Hepatocyte (in vitro differentiated cells): ENCODE measurements at regions not wholly inside any gene's neighbourhood (a gene's known extent, or its start where the extent isn't known, plus 50 kb on each side); places are given as distances from the start of the nearest gene placed in this dataset.

Source experiments
- DNase-seq: peaks from one replicate; pipeline ENCODE4 v3.0.0-alpha.2; 2016; ENCODE audit warnings: low spot score
- H2AFZ ChIP-seq: fragments of 200-600 bp; sonication (generic); 2 replicates; pipeline ENCODE4 v1.6.0; 2016; ENCODE audit warnings: antibody characterized with exemption, mild to moderate bottlenecking
- H3K27ac ChIP-seq: fragments of 200-600 bp; sonication (generic); 2 replicates; pipeline ENCODE4 v1.5.1; 2016; ENCODE audit warnings: mild to moderate bottlenecking
- H3K27me3 ChIP-seq: fragments of 200-600 bp; sonication (generic); 2 replicates; pipeline ENCODE4 v1.6.1; 2016
- H3K36me3 ChIP-seq: fragments of 200-600 bp; sonication (generic); replicated peaks from 2 replicates; pipeline ENCODE4 v1.5.1; 2016; ENCODE audit warnings: low read depth; ENCODE audit not compliant: insufficient read depth
- H3K4me1 ChIP-seq: fragments of 200-600 bp; sonication (generic); 2 replicates; pipeline ENCODE4 v1.5.1; 2016; ENCODE audit warnings: mild to moderate bottlenecking, moderate library complexity; ENCODE audit not compliant: insufficient read depth
- H3K4me2 ChIP-seq: fragments of 200-600 bp; sonication (generic); 2 replicates; pipeline ENCODE4 v1.6.0; 2016
- H3K4me3 ChIP-seq: fragments of 200-600 bp; sonication (generic); 2 replicates; pipeline ENCODE4 v1.5.1; 2016; ENCODE audit warnings: mild to moderate bottlenecking
- H3K79me2 ChIP-seq: fragments of 200-600 bp; sonication (generic); 2 replicates; pipeline ENCODE4 v1.6.0; 2017; ENCODE audit warnings: mild to moderate bottlenecking
- H3K9me2 ChIP-seq: fragments of 200-600 bp; sonication (generic); replicated peaks from 2 replicates; pipeline ENCODE4 v1.6.0; 2017; ENCODE audit warnings: mild to moderate bottlenecking; ENCODE audit not compliant: insufficient read depth
- H3K9me3 ChIP-seq: fragments of 200-600 bp; sonication (generic); 2 replicates; pipeline ENCODE4 v1.5.1; 2016; ENCODE audit warnings: low read depth, mild to moderate bottlenecking
- H4K20me1 ChIP-seq: fragments of 200-600 bp; sonication (generic); 2 replicates; pipeline ENCODE4 v1.6.0; 2016; ENCODE audit warnings: mild to moderate bottlenecking; ENCODE audit not compliant: insufficient read depth, poor library complexity, severe bottlenecking
- EZH2 ChIP-seq: fragments of 200-600 bp; sonication (generic); IDR thresholded peaks from 2 replicates; pipeline ENCODE4 v1.6.1; 2016; ENCODE audit warnings: antibody characterized with exemption, mild to moderate bottlenecking, borderline replicate concordance
- EZH2phosphoT487 ChIP-seq: fragments of 200-600 bp; sonication (generic); IDR thresholded peaks from one replicate; pipeline ENCODE4 v1.6.1; 2018; ENCODE audit warnings: antibody characterized with exemption, mild to moderate bottlenecking, low read depth, moderate library complexity; ENCODE audit not compliant: unreplicated experiment, severe bottlenecking
- WGBS: methylation state at CpG from one replicate; pipeline ENCODE4 v1.1.6; 2016; ENCODE audit warnings: low lambda C conversion rate; ENCODE audit errors: missing lambda C conversion rate; 5-methylcytosine and 5-hydroxymethylcytosine counted together
- TF ChIP-seq, protein P1 (sequence below): fragments of 200-600 bp; sonication (generic); IDR thresholded peaks from 2 replicates; pipeline ENCODE4 v1.5.1; 2016; ENCODE audit warnings: antibody characterized with exemption, mild to moderate bottlenecking; ENCODE audit not compliant: poor library complexity

DNA sequence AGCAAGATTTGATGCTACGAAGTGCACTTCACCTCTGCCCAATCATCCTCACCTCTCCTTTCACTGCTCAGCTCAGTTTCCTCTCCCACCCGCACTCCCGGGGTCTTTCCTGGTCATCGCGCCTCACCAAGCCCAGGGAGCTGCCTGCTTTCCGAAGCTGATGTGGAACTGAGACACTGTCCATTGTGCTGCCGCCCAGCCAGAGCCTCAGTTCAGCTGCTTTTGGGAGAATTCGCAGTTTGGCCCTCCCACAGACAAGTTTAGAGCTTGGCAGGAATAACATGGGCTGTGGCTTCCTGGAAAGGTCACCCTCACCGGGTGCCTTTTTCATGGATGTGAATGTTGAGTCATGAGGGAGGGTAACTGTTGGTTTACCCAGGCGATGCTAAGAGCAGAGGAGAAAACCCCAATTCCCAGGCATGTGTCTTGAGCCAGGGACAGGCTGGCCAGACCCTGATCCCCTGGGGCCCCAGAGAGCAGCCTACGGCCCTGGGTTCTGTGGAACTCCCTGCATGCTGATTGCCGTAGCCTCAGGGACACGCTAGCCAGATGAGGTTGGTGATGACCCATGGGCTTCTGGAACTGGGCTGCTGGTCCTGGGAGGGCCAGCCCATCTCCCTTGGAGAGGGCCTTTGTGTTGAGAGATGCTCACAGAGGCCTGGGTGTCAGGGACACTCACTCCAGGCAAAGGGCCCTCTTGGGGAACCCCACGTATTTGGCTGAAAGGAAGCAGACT lies 1687.5 kb downstream of the TP53TG3F start:
- WGBS, result 84% methylated on average over 14 of the region's 14 CpGs
- Histone ChIP-seq H3K36me3 (no peaks in the 10 kb centered on the region), H3K4me3 (no peak overlapping the region), H3K4me1 (no peaks in the 10 kb centered on the region), H4K20me1 (no peaks in the 10 kb centered on the region), H3K27ac (no peak overlapping the region), H3K79me2 (no peaks in the 10 kb centered on the region), H3K9me3 (no peaks in the 10 kb centered on the region), H2AFZ (no peak overlapping the region), H3K4me2 (no peak overlapping the region), H3K27me3 (no peaks in the 10 kb centered on the region), H3K9me2 (no peaks in the 10 kb centered on the region)
- TF ChIP-seq EZH2phosphoT487 (no peak), EZH2 (no peak)
- TF ChIP-seq, protein P1, sequence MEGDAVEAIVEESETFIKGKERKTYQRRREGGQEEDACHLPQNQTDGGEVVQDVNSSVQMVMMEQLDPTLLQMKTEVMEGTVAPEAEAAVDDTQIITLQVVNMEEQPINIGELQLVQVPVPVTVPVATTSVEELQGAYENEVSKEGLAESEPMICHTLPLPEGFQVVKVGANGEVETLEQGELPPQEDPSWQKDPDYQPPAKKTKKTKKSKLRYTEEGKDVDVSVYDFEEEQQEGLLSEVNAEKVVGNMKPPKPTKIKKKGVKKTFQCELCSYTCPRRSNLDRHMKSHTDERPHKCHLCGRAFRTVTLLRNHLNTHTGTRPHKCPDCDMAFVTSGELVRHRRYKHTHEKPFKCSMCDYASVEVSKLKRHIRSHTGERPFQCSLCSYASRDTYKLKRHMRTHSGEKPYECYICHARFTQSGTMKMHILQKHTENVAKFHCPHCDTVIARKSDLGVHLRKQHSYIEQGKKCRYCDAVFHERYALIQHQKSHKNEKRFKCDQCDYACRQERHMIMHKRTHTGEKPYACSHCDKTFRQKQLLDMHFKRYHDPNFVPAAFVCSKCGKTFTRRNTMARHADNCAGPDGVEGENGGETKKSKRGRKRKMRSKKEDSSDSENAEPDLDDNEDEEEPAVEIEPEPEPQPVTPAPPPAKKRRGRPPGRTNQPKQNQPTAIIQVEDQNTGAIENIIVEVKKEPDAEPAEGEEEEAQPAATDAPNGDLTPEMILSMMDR, result no peak
- DNase-seq, result no peak

DNA sequence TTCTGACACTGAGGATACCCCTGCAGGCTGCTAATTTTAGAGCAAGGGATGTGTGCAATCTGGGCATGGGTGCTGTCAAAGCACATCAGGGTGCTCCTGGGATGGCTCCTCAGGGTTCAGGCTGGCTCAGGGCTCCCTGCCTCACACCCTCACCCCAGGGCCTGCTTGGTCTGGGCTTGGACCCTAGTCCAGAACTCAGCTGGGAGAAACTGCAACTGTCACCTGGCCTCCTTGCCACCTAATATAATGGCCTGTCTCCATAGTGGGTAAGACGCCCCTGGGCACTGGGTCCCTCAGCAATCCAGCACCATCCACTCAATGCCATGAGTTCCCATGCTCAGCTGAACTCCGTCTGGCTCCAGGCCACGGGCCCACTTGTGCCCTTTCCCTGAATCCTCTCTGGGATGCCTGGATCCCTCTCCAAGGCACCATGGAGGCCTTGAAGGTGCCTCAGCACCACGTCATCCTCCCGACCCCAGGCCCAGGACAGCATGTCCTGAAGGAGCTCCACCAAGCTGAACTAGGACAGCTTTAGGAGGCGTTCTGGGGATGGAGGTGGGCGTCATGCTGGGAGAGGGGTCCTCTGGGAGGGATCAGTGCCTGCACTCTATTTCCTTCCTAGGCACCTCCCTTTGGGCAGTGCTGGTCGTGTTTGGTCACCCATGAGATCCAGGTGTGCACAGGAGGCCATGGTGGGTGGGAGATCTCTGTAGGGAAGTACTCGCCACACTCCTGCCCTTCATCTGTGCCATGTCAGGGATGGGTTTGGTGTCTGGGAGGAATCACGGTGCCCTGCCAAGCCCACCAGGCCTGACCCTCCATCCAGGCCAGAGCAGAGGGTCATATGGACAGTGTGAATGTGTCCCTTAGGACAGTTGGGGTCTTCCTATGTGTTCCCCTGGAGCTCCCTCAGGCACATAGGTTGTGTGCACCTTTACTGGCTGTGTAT lies 1688.4 kb downstream of the TP53TG3F start:
- H4K20me1 ChIP-seq, result no peaks in the 10 kb centered on the region
- H2AFZ ChIP-seq, result no peak overlapping the region
- TF ChIP-seq EZH2phosphoT487, result no peak
- TF ChIP-seq EZH2, result no peak
- TF ChIP-seq, protein P1, result no peak
- H3K4me3 ChIP-seq, result no peak overlapping the region
- no peaks in the 10 kb centered on the region for H3K79me2 ChIP-seq
- no peaks in the 10 kb centered on the region for H3K9me2 ChIP-seq
- no peaks in the 10 kb centered on the region for H3K36me3 ChIP-seq
- no peak for DNase-seq
- no peak overlapping the region for H3K27ac ChIP-seq
- H3K4me2 ChIP-seq, result no peak overlapping the region
- H3K4me1 ChIP-seq, result no peaks in the 10 kb centered on the region
- H3K27me3 ChIP-seq, result no peaks in the 10 kb centered on the region
- H3K9me3 ChIP-seq, result no peaks in the 10 kb centered on the region
- WGBS, result 54% methylated on average over 10 of the region's 10 CpGs

DNA sequence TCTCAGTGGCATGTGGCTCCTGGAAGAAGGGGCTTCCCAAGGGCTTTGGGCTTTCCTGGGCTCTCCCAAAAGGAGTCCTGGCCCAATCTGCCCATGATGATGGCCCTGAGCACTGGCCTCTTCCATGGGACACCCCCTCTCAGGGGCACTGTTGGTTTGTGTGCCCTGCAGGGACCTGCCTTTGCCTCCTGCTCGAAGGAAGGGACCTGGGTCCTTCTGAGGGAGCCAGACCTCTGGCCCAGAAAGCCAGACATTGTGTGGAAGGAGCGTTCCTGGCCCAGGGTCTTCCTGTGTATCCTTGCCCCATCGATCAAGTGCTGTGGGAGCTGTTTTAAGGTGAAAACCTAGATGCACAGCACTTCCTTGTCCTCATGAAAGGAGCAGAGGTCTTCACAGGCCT lies 1689.3 kb downstream of the TP53TG3F start:
- Histone ChIP-seq H3K27me3 (no peaks in the 10 kb centered on the region), H2AFZ (no peak overlapping the region), H3K4me2 (no peak overlapping the region), H3K9me3 (no peaks in the 10 kb centered on the region), H3K36me3 (no peaks in the 10 kb centered on the region), H3K4me3 (no peak overlapping the region), H3K9me2 (no peaks in the 10 kb centered on the region), H3K4me1 (no peaks in the 10 kb centered on the region), H3K27ac (no peak overlapping the region), H3K79me2 (no peaks in the 10 kb centered on the region), H4K20me1 (no peaks in the 10 kb centered on the region)
- no peak for DNase-seq
- WGBS, result 52% methylated on average over 3 of the region's 3 CpGs
- no peak for TF ChIP-seq EZH2

DNA sequence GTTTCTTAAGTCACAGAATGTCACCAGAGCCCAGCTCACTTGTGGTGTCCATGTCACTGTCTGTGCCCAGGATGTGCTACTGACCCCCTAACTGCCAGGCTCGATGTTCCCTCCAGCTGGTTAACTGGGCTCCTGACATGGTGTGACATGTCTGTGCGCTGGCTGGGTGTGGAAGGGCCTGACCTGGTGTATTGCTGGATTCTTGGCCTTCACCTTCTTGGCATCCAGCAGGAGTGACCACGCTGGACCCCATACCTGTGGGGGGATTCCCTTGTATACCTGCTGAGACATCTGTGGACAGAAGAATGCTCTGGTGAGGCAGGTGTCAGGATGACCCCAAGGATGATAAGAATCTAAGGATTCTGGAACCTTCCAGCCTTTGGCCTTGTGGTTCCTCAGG lies 1690.1 kb downstream of the TP53TG3F start:
- H3K79me2 ChIP-seq, result no peaks in the 10 kb centered on the region
- no peak overlapping the region for H3K4me2 ChIP-seq
- H3K27me3 ChIP-seq, result no peaks in the 10 kb centered on the region
- no peaks in the 10 kb centered on the region for H3K4me1 ChIP-seq
- H3K4me3 ChIP-seq, result no peak overlapping the region
- no peaks in the 10 kb centered on the region for H3K36me3 ChIP-seq
- H2AFZ ChIP-seq, result no peak overlapping the region
- DNase-seq, result no peak
- 38% methylated on average over 3 of the region's 3 CpGs for WGBS
- no peak overlapping the region for H3K27ac ChIP-seq
- H3K9me3 ChIP-seq, result no peaks in the 10 kb centered on the region
- TF ChIP-seq EZH2phosphoT487 (no peak), EZH2 (no peak)
- TF ChIP-seq, protein P1, result no peak
- no peaks in the 10 kb centered on the region for H4K20me1 ChIP-seq
- no peaks in the 10 kb centered on the region for H3K9me2 ChIP-seq
